ENCODE measurements at regions not wholly inside any gene's neighbourhood (a gene's known extent, or its start where the extent isn't known, plus 50 kb on each side); places are given as distances from the start of the nearest gene placed in this dataset.

DNA sequence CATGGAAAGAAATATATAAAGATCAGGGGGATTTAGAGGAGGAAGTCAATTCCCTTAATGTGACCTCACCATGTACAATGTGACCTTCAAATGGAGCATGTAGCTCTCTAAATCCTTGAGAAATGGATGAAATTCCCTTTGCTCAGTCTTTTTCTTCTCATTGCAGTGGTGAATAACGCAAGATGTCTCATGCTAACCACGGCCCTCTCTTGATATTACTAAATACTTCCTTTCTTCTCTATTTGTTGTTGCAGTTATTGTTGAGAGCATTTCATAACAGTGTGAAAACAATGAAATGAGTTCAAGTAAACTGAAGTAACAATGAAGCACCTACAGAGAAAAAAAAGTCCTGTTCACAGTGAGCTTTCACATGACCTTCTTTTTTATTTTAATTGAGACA, 55.6 kb downstream of the ZNF281 start:
- Histone ChIP-seq H4K8ac (replicated peaks; ENCODE audit: insufficient read length, low read depth, low read length) (no peak overlapping the region), H3K4me2 (ENCODE audit: insufficient read depth, insufficient read length, low read length) (no peak overlapping the region), H4K20me1 (ENCODE audit: control insufficient read depth, insufficient read depth, insufficient read length) (no peaks in the 10 kb centered on the region), H3K9me3 (ENCODE audit: control insufficient read depth, low read depth, low read length) (no peaks in the 10 kb centered on the region), H3K79me2 (ENCODE audit: insufficient read depth, low read length) (no peaks in the 10 kb centered on the region), H2BK12ac (ENCODE audit: insufficient read length, low read depth, low read length) (no peak overlapping the region), H3K79me1 (ENCODE audit: insufficient read depth, low read depth, low read length, poor library complexity, severe bottlenecking) (no peaks in the 10 kb centered on the region), H2AK5ac (ENCODE audit: insufficient read length, low read length) (no peak overlapping the region), H3K56ac (ENCODE audit: insufficient read length, low read depth, low read length) (no peak overlapping the region), H3K27ac (ENCODE audit: insufficient read length, low read depth, low read length) (no peak overlapping the region), H3K18ac (ENCODE audit: insufficient read length, low read depth, low read length) (no peak overlapping the region), H3K27me3 (ENCODE audit: insufficient read depth, low read length) (no peaks in the 10 kb centered on the region), H3K4me1 (ENCODE audit: insufficient read depth, low read length) (no peaks in the 10 kb centered on the region), H4K5ac (ENCODE audit: insufficient read length, low read depth, low read length) (no peak overlapping the region), H3K23me2 (ENCODE audit: insufficient read length, low read depth, low read length, poor library complexity, severe bottlenecking) (no peaks in the 10 kb centered on the region), H3K9ac (ENCODE audit: extremely low read depth, insufficient read length, low read length) (no peak overlapping the region), H2BK5ac (ENCODE audit: insufficient read length, low read length) (no peak overlapping the region), H2AFZ (ENCODE audit: low read length) (no peak overlapping the region), H3K14ac (ENCODE audit: insufficient read depth, low read length) (no peak overlapping the region), H2BK20ac (ENCODE audit: low read depth, low read length, poor library complexity, severe bottlenecking) (no peak overlapping the region), H2BK120ac (ENCODE audit: low read depth, low read length, poor library complexity, severe bottlenecking) (no peak overlapping the region), H3T11ph (ENCODE audit: low read length) (no peak overlapping the region), H3K4ac (ENCODE audit: low read depth, low read length) (no peak overlapping the region), H2BK15ac (ENCODE audit: low read depth, low read length) (no peak overlapping the region), H4K91ac (ENCODE audit: insufficient read length, low read depth, low read length) (no peak overlapping the region), H3K23ac (ENCODE audit: insufficient read length, low read depth, low read length) (no peak overlapping the region)
- peaks cover 23 to 24% of the 10 kb centered on the region in 2 experiments for H3K4me1 Mint-ChIP-seq
- peaks cover 0 to 1% (median 0%) of the 10 kb centered on the region in 3 experiments; a peak in 3 of 7 replicates for H3K36me3 Mint-ChIP-seq (ENCODE audit: insufficient read depth in 1 of 3, low read depth in 3 of 3)
- no peak overlapping the region for H3K27ac Mint-ChIP-seq
- no peak overlapping the region for H3K4me3 Mint-ChIP-seq
- H3K27me3 Mint-ChIP-seq (ENCODE audit: low read depth) = no peaks in the 10 kb centered on the region
- DNase-seq = no peak
- TF ChIP-seq, protein P1, sequence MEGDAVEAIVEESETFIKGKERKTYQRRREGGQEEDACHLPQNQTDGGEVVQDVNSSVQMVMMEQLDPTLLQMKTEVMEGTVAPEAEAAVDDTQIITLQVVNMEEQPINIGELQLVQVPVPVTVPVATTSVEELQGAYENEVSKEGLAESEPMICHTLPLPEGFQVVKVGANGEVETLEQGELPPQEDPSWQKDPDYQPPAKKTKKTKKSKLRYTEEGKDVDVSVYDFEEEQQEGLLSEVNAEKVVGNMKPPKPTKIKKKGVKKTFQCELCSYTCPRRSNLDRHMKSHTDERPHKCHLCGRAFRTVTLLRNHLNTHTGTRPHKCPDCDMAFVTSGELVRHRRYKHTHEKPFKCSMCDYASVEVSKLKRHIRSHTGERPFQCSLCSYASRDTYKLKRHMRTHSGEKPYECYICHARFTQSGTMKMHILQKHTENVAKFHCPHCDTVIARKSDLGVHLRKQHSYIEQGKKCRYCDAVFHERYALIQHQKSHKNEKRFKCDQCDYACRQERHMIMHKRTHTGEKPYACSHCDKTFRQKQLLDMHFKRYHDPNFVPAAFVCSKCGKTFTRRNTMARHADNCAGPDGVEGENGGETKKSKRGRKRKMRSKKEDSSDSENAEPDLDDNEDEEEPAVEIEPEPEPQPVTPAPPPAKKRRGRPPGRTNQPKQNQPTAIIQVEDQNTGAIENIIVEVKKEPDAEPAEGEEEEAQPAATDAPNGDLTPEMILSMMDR (conservative IDR thresholded peaks at IDR 0.05) = no peak
- H3K9me3 Mint-ChIP-seq = no peaks in the 10 kb centered on the region
- no CpG with 5 or more reads among the region's 2 CpGs for WGBS (ENCODE audit: extremely low coverage, insufficient read length, low lambda C conversion rate)

Measured in H9 (cell line).